D341Med (cell line): ENCODE measurements at regions not wholly inside any gene's neighbourhood (a gene's known extent, or its start where the extent isn't known, plus 50 kb on each side); places are given as distances from the start of the nearest gene placed in this dataset.
"Not testable (repeated sequence)": the region's sequence is repeated elsewhere in the genome, so short reads cannot be mapped to it uniquely, and the experiment has no call there.

Source experiments
- DNase-seq: peaks from one replicate; pipeline ENCODE4 v3.0.0; 2012; ENCODE audit warnings: low spot score

DNA sequence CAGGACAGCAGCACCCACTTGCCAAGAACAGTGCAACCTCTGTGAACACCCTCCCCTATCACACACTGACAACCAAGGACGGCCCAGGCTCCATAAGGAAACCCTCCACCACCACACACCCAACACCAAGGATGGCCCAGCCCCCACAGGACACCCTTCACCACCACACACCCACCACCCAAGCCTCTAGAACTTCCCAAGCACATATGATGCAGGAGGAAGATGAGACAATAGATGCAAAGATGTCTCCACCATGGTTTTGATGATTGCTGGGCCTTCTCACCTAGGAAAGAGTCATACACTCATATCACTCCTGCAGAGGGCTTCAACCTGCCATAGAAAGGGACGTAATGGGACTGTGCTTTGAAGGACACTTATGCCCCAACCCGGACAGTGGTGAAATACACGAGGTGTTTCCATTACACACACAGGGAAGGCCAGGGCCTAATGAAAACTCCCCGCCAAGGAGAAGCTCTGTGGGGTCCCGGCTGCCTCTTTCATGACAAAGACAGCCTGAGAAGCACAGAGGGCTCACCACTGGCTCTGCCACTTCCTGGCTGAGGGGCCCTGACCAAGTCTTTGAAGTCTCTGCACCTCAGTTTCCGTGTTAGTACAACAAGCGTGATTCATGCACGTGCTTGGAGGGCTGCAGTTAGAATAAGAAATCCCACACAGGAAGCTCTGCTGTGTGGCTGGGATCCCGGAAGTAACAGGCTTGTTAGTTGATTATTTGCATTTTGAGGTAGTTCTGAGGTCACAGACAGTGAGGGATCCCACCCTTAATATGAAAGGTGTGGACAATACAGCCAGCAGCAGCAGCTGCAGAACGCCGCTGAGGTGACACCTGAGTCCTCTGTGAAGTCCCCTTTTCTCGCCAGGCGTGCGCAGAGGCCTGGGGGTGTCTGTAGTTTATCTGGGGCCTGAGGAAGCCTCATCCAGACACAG is 61.9 kb upstream of the ATP12A start:
- DNase-seq: peak; percentile 12

DNA sequence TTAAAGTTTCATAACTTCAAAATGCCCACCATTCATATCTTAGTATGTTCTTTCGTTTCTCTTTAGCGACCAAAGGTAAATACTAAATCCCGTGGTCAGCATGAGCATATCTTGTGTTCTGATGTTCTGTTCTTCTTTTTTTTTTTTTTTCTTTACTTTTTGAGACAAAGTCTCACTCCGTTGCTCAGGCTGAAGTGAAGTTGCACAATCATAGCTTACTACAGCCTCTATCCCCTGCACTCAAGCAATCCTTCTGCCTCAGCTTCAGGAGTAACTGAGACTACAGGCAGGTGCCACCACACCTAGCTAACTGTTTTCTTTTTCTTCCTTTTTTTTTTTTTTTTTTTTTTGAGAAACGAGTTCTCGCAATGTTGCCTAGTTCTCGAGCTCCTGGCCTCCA is 60.9 kb upstream of the ATP12A start:
- no peak for DNase-seq

DNA sequence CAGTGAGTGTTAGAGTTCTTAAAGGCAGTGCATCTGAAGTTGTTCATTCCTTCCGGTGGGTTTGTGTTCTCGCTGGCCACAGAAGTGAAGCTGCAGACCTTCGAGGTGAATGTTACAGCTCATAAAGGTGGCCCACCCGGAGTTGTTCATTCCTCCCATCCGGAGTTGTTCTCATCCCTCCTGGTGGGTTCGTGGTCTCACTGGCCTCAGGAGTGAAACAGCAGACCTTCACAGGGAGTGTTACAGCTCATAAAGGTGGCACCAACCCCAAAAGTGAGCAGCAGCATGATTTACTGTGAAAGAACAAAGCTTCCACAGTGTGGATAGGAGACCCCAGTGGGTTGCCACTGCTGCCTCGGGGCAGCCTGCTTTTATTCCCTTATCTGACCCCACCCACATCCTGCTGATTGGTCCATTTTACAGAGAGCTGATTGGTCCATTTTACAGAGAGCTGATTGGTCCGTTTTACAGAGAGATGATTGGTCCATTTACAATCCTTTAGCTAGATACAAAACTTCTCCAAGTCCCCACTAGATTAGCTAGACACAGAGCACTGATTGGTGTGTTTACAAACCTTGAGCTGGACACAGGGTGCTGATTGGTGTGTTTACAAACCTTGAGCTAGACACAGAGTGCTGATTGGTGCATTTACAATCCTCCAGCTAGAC is 57.6 kb upstream of the ATP12A start:
- DNase-seq: not testable (repeated sequence)

DNA sequence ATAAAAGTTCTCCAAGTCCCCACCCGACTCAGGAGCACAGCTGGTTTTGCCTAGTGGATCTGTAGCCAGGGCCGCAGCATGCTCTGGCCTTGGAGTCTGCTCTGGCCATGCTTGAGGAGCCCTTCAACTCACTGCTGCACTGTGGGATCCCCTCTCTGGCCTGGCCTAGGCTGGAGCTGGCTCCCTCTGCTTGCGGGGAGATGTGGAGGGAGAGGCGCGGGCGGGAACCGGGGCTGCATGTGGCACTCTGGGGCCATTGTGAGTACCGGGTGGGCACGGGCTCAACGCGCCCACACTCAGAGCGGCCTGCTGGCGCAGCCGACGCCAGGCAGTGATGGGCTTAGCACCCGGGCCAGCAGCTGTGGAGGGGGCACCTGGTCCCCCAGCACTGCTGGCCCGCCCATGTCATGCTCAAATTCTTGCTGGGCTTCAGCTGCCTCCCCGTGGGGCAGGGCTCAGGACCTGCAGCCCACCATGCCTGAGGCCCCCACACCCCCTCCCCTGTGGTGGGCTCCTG is 57.0 kb upstream of the ATP12A start:
- DNase-seq: peak; percentile 3

DNA sequence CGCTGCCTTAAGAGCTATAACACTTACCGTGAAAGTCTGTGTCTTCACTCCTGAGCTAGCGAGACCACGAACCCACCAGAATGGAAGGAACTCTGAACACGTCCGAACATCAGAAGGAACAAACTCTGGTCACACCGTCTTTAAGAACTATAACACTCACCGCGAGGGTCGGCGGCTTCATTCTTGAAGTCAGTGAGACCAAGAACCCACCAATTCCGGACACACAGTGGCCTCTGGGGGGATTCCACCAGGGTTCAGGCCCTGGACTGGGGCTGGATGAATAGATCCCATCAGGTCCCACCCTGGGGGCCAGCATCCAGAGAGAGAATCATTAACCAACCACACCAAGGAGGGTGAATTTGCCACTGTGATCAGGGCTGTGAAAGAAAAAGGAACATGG is 55.8 kb upstream of the ATP12A start:
- DNase-seq: no peak

DNA sequence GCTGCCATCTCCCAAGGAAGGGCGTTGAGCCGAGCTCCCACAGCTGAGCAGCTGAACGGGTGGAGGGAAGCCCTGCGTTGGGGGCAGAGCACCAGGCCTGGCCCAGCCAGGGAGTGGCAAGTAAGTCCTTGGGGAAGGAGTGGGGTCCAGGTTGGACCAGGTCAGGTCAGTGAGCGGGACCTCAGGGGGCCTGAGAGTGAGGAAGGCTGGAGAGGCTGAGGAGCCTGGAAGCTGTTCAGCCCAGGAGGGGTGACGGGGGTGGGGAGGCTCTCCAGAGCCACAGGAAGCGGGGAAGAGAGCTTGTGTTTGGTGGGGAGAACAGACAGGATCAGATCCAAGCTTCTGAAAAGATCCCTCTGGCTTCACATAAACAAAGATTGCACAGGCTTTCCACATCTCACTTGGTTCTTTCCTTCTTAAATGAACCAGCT is 55.4 kb upstream of the ATP12A start:
- peak; percentile 12 for DNase-seq

DNA sequence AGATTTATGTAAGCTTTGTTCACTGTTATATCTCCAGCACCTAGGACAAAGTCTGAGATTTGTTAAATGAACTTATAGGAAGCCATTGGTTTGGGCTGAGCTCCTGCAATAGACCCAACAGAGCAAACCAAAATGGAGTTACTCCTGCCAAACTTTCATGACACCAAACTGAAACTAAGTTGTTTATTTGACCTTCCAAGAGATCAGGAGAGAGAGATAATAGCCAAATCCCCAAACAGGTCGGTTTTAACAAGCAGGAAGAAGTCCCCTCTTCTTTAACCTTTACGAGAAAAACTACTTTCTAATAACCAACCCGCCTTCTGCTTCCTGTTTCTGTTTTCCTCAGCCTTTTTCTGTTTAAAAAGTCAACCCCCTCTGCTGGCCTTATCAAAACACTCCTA is 54.9 kb upstream of the ATP12A start:
- no peak for DNase-seq

DNA sequence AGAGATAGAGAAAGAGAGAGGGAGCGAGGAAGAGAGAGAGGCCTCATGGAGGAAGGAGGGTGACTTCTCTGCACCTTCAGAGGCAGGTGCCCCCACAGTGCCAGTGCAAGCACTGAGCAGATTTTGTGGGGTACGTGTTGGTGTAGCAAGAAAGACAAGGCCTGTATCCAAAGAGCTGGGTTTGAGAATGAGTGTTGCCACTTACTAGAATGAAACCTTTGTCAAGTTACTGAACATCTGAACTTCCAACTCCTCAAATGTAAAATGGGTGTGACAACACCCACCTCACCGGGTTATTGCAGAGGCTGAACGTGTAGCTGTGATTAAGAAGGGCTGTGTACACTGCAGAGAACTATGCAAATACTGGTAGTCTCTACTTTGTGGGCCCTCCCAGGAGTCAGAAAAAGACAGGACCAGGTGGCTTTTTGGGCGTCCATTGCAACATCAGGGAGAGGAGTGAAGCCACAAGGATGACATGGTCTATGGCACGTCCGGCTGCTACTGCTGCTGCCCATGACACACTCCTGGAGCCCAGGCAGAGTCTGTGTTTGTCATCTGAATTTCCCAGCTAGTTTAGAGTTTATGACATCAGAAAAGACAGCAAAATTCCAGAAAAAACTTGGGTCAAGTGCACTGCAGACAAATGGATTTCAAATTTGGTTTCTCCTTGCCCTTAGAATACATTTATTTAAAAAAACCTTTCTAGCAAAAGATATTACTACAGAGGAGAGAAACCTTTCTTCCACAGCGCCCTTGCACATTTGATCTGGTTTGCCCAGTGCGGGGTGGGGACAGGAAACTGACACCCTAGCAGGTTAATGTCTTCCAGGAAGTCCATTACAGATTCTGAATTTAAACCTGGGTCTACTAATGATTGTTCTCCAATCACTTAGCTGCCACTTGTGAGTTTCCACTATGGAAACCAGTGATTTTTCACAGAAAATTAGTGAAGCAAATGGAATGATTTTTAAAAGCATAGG is 54.0 kb upstream of the ATP12A start:
- DNase-seq: peak; percentile 6

DNA sequence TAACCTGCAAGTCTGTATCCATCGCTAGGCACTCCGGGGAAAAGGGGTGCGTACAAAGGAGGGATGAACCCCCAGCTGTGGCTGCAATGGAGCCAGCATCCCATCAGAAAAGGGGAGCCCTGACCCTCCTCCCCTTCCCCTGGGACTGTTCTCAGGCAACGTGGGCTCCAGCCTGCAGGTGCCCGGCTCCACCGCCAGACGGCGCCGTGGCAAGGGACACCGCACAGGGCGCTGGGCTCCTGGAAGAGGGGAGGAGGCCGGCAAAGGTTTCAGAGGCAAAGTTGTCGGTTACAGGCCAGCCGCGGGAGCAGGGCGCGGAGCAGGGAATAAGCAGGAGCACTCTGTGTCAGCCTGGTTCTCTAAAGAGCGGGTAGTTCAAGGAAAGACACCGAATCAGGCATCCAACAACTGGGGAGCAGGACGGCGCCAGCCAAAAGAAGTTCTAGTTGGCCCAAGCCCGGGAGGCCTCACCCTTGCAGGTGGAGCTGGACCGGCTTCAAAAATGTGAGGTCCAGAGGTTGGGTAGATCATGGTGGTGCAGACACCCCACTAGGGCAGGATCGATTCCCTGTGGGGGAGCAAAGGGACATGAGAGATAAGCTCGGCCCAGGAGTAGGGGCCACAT is 53.0 kb upstream of the ATP12A start:
- DNase-seq: peak; percentile 66

DNA sequence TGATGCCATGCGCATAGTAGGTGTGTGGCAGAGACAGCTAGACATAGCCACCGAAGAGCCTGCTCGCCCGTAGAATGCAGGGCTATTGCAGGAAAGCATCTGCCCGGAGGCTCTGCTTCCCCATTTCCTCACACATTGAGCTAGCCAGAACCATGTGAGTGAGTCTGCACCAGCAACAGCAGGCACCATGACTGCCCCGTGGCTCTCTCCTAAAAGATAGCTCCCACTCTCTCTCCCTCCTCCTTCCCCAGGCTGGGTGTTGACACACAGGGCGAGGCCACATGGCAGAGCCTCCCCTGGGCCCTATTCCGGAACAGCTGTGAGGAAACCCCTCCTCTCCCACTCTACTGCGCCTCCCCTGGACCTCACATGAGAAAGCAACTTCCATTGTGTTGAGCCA is 52.3 kb upstream of the ATP12A start:
- peak; percentile 18 for DNase-seq

DNA sequence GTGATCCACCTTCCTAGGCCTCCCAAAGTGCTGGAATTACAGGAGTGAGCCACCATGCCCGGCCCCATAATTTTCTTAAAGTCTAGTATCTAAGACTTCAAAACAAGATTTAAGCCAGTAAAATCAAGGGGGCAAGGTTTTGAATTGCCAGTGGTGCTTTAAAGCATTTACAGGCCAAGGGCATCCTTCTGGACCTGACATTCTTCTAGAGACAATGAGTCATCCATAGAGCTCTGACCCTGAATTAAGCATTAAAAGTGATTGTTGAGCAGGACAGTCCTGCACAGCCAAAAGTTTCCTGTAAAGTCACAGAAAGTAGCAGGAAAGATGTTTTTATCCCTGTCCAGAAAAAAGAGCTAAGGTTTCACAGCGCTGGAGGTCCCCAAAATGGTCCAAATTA is 50.9 kb upstream of the ATP12A start:
- no peak for DNase-seq

DNA sequence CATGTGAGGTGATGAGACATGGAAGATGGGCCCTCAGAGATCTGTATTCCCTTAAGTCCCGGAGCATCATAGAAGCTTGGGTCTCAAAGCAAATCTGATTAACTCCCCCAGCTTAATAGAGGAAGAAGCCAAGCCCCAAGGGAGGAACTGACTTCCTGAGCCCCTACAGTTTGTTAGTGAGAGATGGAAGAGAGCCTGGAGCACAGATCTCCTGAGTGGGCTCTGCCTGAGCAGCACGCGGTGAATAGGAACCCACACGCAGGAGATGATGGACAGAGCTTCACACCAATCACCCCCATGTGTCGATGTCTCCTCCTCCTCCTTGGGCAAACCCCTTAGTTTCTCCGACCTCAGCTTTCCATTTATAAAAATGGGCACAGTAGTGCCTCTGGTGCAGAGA is 50.1 kb upstream of the ATP12A start:
- peak; percentile 40 for DNase-seq
